HL-60 (cell line): ENCODE measurements at regions not wholly inside any gene's neighbourhood (a gene's known extent, or its start where the extent isn't known, plus 50 kb on each side); places are given as distances from the start of the nearest gene placed in this dataset.

Experiments used
- DNase-seq, 2 experiments: peaks; one replicate each; pipeline ENCODE4 v3.0.0-alpha.2; 2010 to 2020; ENCODE audit warnings: low read depth in 1 of 2, low spot score in 1 of 2
- H3K27ac ChIP-seq: fragments of 250-450 bp; sonication (Bioruptor Pico); replicated peaks from 2 replicates; pipeline ENCODE4 v1.5.1; 2020; ENCODE audit warnings: mild to moderate bottlenecking, moderate library complexity
- H3K27me3 ChIP-seq: fragments of 250-450 bp; sonication (Bioruptor Pico); 2 replicates; pipeline ENCODE4 v1.5.1; 2021; ENCODE audit warnings: mild to moderate bottlenecking, moderate library complexity; ENCODE audit not compliant: insufficient read depth, poor library complexity, severe bottlenecking
- H3K4me3 ChIP-seq: replicated peaks from 2 replicates; pipeline ENCODE4 v1.5.1; 2011; ENCODE audit warnings: mild to moderate bottlenecking, control low read depth, low read length; ENCODE audit not compliant: insufficient read depth
- CTCF ChIP-seq: IDR thresholded peaks from one replicate; pipeline ENCODE4 v1.5.1; 2011; ENCODE audit warnings: low read length, control low read depth, inconsistent platforms; ENCODE audit not compliant: insufficient read depth
- GABPA ChIP-seq: IDR thresholded peaks from 2 replicates; pipeline ENCODE4 v1.6.1; 2012; ENCODE audit warnings: low read depth
- POLR2AphosphoS5 ChIP-seq: IDR thresholded peaks from 2 replicates; pipeline ENCODE4 v1.6.1; 2012; ENCODE audit warnings: low read depth
- SPI1 ChIP-seq: IDR thresholded peaks from 2 replicates; pipeline ENCODE4 v1.6.1; 2012; ENCODE audit warnings: low read depth, mild to moderate bottlenecking, borderline replicate concordance
- TF ChIP-seq, protein P1 (sequence below): IDR thresholded peaks from 2 replicates; pipeline ENCODE4 v1.6.1; 2012; ENCODE audit warnings: low read depth; ENCODE audit not compliant: insufficient replicate concordance

DNA sequence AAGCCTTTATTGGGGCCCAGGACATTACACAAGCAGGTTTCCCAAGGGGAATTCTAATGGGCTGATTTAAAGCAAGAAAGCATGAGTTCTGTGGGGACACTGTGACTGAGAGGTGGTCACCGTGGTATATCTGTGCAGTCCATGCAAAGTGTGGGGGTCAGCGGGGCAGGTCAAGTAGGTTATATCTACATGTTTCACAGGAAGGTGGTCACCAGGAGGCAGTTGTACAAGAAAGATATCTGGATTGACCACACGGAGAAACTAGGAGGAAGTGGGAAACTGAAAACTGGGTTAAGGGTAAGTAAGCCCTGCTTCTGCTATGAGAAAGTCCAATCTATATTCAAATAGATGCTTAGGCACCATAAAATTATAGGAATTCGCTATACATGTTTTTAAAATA, 77.8 kb upstream of the CNOT2 start:
- Histone ChIP-seq H3K27me3 (no peaks in the 10 kb centered on the region), H3K4me3 (no peak overlapping the region), H3K27ac (no peak overlapping the region)
- no peak for DNase-seq
- TF ChIP-seq, protein P1, sequence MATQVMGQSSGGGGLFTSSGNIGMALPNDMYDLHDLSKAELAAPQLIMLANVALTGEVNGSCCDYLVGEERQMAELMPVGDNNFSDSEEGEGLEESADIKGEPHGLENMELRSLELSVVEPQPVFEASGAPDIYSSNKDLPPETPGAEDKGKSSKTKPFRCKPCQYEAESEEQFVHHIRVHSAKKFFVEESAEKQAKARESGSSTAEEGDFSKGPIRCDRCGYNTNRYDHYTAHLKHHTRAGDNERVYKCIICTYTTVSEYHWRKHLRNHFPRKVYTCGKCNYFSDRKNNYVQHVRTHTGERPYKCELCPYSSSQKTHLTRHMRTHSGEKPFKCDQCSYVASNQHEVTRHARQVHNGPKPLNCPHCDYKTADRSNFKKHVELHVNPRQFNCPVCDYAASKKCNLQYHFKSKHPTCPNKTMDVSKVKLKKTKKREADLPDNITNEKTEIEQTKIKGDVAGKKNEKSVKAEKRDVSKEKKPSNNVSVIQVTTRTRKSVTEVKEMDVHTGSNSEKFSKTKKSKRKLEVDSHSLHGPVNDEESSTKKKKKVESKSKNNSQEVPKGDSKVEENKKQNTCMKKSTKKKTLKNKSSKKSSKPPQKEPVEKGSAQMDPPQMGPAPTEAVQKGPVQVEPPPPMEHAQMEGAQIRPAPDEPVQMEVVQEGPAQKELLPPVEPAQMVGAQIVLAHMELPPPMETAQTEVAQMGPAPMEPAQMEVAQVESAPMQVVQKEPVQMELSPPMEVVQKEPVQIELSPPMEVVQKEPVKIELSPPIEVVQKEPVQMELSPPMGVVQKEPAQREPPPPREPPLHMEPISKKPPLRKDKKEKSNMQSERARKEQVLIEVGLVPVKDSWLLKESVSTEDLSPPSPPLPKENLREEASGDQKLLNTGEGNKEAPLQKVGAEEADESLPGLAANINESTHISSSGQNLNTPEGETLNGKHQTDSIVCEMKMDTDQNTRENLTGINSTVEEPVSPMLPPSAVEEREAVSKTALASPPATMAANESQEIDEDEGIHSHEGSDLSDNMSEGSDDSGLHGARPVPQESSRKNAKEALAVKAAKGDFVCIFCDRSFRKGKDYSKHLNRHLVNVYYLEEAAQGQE: no peak
- no peak for TF ChIP-seq POLR2AphosphoS5

GRCh38 chr12:70176290-70176689, 66.9 kb upstream of the CNOT2 start:
- no peak overlapping the region for H3K4me3 ChIP-seq
- no peak overlapping the region for H3K27ac ChIP-seq
- H3K27me3 ChIP-seq: no peaks in the 10 kb centered on the region
- TF ChIP-seq SPI1 (no peak), GABPA (no peak), POLR2AphosphoS5 (no peak), CTCF (no peak)
- TF ChIP-seq, protein P1: no peak
- DNase-seq: no peak

- no peak for DNase-seq
- H3K27ac ChIP-seq: no peak overlapping the region
- no peak overlapping the region for H3K4me3 ChIP-seq
- H3K27me3 ChIP-seq: no peaks in the 10 kb centered on the region
- TF ChIP-seq GABPA (no peak), SPI1 (no peak), CTCF (no peak), POLR2AphosphoS5 (no peak)
- TF ChIP-seq, protein P1: no peak
These were observed 65.6 kb upstream of the CNOT2 start for GRCh38 chr12:70177631-70178030.

DNA sequence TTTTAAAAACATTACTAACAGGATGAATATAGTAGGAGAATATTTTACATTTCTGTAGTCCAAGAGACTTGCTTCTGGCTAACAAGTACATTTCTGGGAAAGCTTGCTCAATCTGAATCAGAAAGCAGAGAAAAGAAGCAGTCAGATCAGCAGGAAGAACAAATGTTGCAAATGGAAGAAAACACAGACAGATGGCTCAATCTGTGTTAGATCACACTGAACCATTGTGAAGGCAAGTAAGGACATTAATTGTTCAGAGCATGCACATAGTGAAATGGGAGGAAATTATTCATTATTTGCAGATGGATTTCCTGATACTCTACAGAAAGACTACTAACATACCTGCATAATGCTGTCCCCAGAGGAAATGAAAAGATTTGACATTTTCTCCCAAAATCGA, 65.2 kb upstream of the CNOT2 start:
- no peak for DNase-seq
- TF ChIP-seq CTCF (no peak), GABPA (no peak), POLR2AphosphoS5 (no peak), SPI1 (no peak)
- TF ChIP-seq, protein P1: no peak
- Histone ChIP-seq H3K4me3 (no peak overlapping the region), H3K27me3 (no peaks in the 10 kb centered on the region), H3K27ac (no peak overlapping the region)
